GM23338 (cell line): ENCODE measurements at regions not wholly inside any gene's neighbourhood (a gene's known extent, or its start where the extent isn't known, plus 50 kb on each side); places are given as distances from the start of the nearest gene placed in this dataset.

Source experiments
- ATAC-seq: fragments of 200-7000 bp; cut with Tn5 transposase; 3 replicates; pipeline ENCODE4 v1.9.1; 2020
- DNase-seq: peaks from one replicate; pipeline ENCODE4 v3.0.0-alpha.2; 2015; ENCODE audit warnings: low spot score
- H2AFZ ChIP-seq: fragments of 200-600 bp; sonication (generic); 2 replicates; pipeline ENCODE4 v1.8.0; 2016; ENCODE audit warnings: antibody characterized with exemption, mild to moderate bottlenecking, moderate library complexity
- H3F3A ChIP-seq: fragments of 200-600 bp; sonication (generic); replicated peaks from 2 replicates; pipeline ENCODE4 v1.8.0; 2017; ENCODE audit warnings: antibody characterized with exemption, mixed run types, low read depth
- H3K27ac ChIP-seq: fragments of 200-600 bp; sonication (generic); 2 replicates; pipeline ENCODE4 v1.6.1; 2016; ENCODE audit warnings: low read depth
- H3K27me3 ChIP-seq: fragments of 200-600 bp; sonication (generic); 2 replicates; pipeline ENCODE4 v1.8.0; 2016; ENCODE audit warnings: mild to moderate bottlenecking, mixed run types, moderate library complexity; ENCODE audit not compliant: insufficient read depth
- H3K36me3 ChIP-seq: fragments of 200-600 bp; sonication (generic); 2 replicates; pipeline ENCODE4 v1.8.0; 2016; ENCODE audit warnings: mild to moderate bottlenecking; ENCODE audit not compliant: insufficient read depth
- H3K4me1 ChIP-seq: fragments of 200-600 bp; sonication (generic); 2 replicates; pipeline ENCODE4 v1.8.0; 2016; ENCODE audit warnings: mild to moderate bottlenecking, moderate library complexity; ENCODE audit not compliant: insufficient read depth
- H3K4me2 ChIP-seq: fragments of 200-600 bp; sonication (generic); 2 replicates; pipeline ENCODE4 v1.7.1; 2017; ENCODE audit warnings: mixed run types
- H3K4me3 ChIP-seq: fragments of 200-600 bp; sonication (generic); 2 replicates; pipeline ENCODE4 v1.6.1; 2016; ENCODE audit warnings: mixed run types
- H3K79me2 ChIP-seq: fragments of 200-600 bp; sonication (generic); replicated peaks from 2 replicates; pipeline ENCODE4 v1.8.0; 2017; ENCODE audit warnings: mild to moderate bottlenecking; ENCODE audit not compliant: insufficient read depth
- H3K9me2 ChIP-seq: fragments of 200-600 bp; sonication (generic); 2 replicates; pipeline ENCODE4 v1.8.0; 2017; ENCODE audit not compliant: insufficient read depth
- H4K20me1 ChIP-seq: fragments of 200-600 bp; sonication (generic); replicated peaks from 2 replicates; pipeline ENCODE4 v1.8.0; 2017; ENCODE audit warnings: mild to moderate bottlenecking; ENCODE audit not compliant: insufficient read depth
- H3K27ac Mint-ChIP-seq: 2 replicates; pipeline ENCODE4 v1.8.0; 2020; ENCODE audit warnings: inconsistent platforms, mild to moderate bottlenecking, moderate library complexity, mixed read lengths
- H3K27me3 Mint-ChIP-seq: 3 replicates; pipeline ENCODE4 v1.8.0; 2022; ENCODE audit warnings: low read depth, mild to moderate bottlenecking, moderate library complexity, mixed read lengths, inconsistent platforms; ENCODE audit not compliant: insufficient read depth, poor library complexity
- H3K36me3 Mint-ChIP-seq: 3 replicates; pipeline ENCODE4 v1.8.0; 2021; ENCODE audit warnings: low read depth, mild to moderate bottlenecking, inconsistent platforms, moderate library complexity, mixed read lengths
- H3K4me1 Mint-ChIP-seq: 3 replicates; pipeline ENCODE4 v1.8.0; 2020; ENCODE audit warnings: mild to moderate bottlenecking, inconsistent platforms, mixed read lengths
- H3K4me3 Mint-ChIP-seq: 3 replicates; pipeline ENCODE4 v1.8.0; 2021; ENCODE audit warnings: moderate library complexity, mild to moderate bottlenecking, inconsistent platforms, mixed read lengths
- H3K9me3 Mint-ChIP-seq: 3 replicates; pipeline ENCODE4 v1.8.0; 2020; ENCODE audit warnings: moderate library complexity, mild to moderate bottlenecking, inconsistent platforms, mixed read lengths
- CREB1 ChIP-seq: fragments of 250-450 bp; sonication (Bioruptor Pico); IDR thresholded peaks from 2 replicates; pipeline ENCODE4 v1.5.0; 2020; ENCODE audit warnings: low read depth, mild to moderate bottlenecking, moderate library complexity
- CTCF ChIP-seq, 2 experiments: fragments of 200-600 bp in 1 of 2; sonication (generic) in 1 of 2; conservative IDR thresholded peaks; 2 replicates each; pipeline versions ENCODE4 v1.5.1 to v1.6.1; 2016 to 2017; ENCODE audit warnings: antibody characterized with exemption in 2 of 2, low read depth in 2 of 2, mild to moderate bottlenecking in 2 of 2, moderate library complexity in 1 of 2
- ETS1 ChIP-seq: IDR thresholded peaks from 2 replicates; pipeline ENCODE4 v1.6.1; 2016; ENCODE audit warnings: antibody characterized with exemption
- EZH2 ChIP-seq: fragments of 200-600 bp; sonication (generic); IDR thresholded peaks from one replicate; pipeline ENCODE4 v1.8.0; 2017; ENCODE audit warnings: antibody characterized with exemption, mild to moderate bottlenecking, low read depth; ENCODE audit not compliant: unreplicated experiment
- EZH2phosphoT487 ChIP-seq: fragments of 200-600 bp; sonication (generic); IDR thresholded peaks from one replicate; pipeline ENCODE4 v1.8.1; 2018; ENCODE audit warnings: antibody characterized with exemption; ENCODE audit not compliant: unreplicated experiment
- JUNB ChIP-seq: IDR thresholded peaks from one replicate; pipeline ENCODE4 v1.6.1; 2016; ENCODE audit warnings: antibody characterized with exemption; ENCODE audit not compliant: unreplicated experiment
- NANOG ChIP-seq: IDR thresholded peaks from 2 replicates; pipeline ENCODE4 v1.6.1; 2016; ENCODE audit warnings: antibody characterized with exemption, borderline replicate concordance
- POLR2AphosphoS5 ChIP-seq: IDR thresholded peaks from 2 replicates; pipeline ENCODE4 v1.6.1; 2016; ENCODE audit warnings: antibody characterized with exemption, low read depth
- STAT1 ChIP-seq: IDR thresholded peaks from one replicate; pipeline ENCODE4 v1.6.1; 2016; ENCODE audit warnings: antibody characterized with exemption; ENCODE audit not compliant: unreplicated experiment
- ZNF114 ChIP-seq: fragments of 250-450 bp; sonication (Bioruptor Pico); IDR thresholded peaks from 2 replicates; pipeline ENCODE4 v1.5.0; 2020; ENCODE audit warnings: mild to moderate bottlenecking, moderate library complexity
- ZNF331 ChIP-seq: fragments of 250-450 bp; sonication (Bioruptor Pico); IDR thresholded peaks from 2 replicates; pipeline ENCODE4 v1.5.0; 2020; ENCODE audit warnings: low read depth, mild to moderate bottlenecking, moderate library complexity
- TF ChIP-seq, protein P1 (sequence below): IDR thresholded peaks from one replicate; pipeline ENCODE4 v1.6.1; 2018; ENCODE audit warnings: antibody characterized with exemption; ENCODE audit not compliant: unreplicated experiment
- TF ChIP-seq, protein P2 (sequence below): fragments of 250-450 bp; sonication (Bioruptor Pico); IDR thresholded peaks from 2 replicates; pipeline ENCODE4 v1.5.0; 2020; ENCODE audit warnings: mild to moderate bottlenecking, moderate library complexity

GRCh38 chr18:67134911-67135310, 381.6 kb downstream of the DSEL start:
- H3K27ac ChIP-seq: no peak overlapping the region
- no peaks in the 10 kb centered on the region for H3K9me2 ChIP-seq
- H3K79me2 ChIP-seq: no peaks in the 10 kb centered on the region
- ATAC-seq: no peak
- no peak for DNase-seq
- no peak for TF ChIP-seq ZNF331
- TF ChIP-seq, protein P1, sequence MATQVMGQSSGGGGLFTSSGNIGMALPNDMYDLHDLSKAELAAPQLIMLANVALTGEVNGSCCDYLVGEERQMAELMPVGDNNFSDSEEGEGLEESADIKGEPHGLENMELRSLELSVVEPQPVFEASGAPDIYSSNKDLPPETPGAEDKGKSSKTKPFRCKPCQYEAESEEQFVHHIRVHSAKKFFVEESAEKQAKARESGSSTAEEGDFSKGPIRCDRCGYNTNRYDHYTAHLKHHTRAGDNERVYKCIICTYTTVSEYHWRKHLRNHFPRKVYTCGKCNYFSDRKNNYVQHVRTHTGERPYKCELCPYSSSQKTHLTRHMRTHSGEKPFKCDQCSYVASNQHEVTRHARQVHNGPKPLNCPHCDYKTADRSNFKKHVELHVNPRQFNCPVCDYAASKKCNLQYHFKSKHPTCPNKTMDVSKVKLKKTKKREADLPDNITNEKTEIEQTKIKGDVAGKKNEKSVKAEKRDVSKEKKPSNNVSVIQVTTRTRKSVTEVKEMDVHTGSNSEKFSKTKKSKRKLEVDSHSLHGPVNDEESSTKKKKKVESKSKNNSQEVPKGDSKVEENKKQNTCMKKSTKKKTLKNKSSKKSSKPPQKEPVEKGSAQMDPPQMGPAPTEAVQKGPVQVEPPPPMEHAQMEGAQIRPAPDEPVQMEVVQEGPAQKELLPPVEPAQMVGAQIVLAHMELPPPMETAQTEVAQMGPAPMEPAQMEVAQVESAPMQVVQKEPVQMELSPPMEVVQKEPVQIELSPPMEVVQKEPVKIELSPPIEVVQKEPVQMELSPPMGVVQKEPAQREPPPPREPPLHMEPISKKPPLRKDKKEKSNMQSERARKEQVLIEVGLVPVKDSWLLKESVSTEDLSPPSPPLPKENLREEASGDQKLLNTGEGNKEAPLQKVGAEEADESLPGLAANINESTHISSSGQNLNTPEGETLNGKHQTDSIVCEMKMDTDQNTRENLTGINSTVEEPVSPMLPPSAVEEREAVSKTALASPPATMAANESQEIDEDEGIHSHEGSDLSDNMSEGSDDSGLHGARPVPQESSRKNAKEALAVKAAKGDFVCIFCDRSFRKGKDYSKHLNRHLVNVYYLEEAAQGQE: no peak
- TF ChIP-seq EZH2: no peak
- TF ChIP-seq CTCF (conservative IDR thresholded peaks at IDR 0.05; ENCODE audit: low read depth in 2 of 2): no peak
- TF ChIP-seq NANOG: no peak
- TF ChIP-seq ETS1: no peak
- TF ChIP-seq STAT1: no peak
- TF ChIP-seq, protein P2, sequence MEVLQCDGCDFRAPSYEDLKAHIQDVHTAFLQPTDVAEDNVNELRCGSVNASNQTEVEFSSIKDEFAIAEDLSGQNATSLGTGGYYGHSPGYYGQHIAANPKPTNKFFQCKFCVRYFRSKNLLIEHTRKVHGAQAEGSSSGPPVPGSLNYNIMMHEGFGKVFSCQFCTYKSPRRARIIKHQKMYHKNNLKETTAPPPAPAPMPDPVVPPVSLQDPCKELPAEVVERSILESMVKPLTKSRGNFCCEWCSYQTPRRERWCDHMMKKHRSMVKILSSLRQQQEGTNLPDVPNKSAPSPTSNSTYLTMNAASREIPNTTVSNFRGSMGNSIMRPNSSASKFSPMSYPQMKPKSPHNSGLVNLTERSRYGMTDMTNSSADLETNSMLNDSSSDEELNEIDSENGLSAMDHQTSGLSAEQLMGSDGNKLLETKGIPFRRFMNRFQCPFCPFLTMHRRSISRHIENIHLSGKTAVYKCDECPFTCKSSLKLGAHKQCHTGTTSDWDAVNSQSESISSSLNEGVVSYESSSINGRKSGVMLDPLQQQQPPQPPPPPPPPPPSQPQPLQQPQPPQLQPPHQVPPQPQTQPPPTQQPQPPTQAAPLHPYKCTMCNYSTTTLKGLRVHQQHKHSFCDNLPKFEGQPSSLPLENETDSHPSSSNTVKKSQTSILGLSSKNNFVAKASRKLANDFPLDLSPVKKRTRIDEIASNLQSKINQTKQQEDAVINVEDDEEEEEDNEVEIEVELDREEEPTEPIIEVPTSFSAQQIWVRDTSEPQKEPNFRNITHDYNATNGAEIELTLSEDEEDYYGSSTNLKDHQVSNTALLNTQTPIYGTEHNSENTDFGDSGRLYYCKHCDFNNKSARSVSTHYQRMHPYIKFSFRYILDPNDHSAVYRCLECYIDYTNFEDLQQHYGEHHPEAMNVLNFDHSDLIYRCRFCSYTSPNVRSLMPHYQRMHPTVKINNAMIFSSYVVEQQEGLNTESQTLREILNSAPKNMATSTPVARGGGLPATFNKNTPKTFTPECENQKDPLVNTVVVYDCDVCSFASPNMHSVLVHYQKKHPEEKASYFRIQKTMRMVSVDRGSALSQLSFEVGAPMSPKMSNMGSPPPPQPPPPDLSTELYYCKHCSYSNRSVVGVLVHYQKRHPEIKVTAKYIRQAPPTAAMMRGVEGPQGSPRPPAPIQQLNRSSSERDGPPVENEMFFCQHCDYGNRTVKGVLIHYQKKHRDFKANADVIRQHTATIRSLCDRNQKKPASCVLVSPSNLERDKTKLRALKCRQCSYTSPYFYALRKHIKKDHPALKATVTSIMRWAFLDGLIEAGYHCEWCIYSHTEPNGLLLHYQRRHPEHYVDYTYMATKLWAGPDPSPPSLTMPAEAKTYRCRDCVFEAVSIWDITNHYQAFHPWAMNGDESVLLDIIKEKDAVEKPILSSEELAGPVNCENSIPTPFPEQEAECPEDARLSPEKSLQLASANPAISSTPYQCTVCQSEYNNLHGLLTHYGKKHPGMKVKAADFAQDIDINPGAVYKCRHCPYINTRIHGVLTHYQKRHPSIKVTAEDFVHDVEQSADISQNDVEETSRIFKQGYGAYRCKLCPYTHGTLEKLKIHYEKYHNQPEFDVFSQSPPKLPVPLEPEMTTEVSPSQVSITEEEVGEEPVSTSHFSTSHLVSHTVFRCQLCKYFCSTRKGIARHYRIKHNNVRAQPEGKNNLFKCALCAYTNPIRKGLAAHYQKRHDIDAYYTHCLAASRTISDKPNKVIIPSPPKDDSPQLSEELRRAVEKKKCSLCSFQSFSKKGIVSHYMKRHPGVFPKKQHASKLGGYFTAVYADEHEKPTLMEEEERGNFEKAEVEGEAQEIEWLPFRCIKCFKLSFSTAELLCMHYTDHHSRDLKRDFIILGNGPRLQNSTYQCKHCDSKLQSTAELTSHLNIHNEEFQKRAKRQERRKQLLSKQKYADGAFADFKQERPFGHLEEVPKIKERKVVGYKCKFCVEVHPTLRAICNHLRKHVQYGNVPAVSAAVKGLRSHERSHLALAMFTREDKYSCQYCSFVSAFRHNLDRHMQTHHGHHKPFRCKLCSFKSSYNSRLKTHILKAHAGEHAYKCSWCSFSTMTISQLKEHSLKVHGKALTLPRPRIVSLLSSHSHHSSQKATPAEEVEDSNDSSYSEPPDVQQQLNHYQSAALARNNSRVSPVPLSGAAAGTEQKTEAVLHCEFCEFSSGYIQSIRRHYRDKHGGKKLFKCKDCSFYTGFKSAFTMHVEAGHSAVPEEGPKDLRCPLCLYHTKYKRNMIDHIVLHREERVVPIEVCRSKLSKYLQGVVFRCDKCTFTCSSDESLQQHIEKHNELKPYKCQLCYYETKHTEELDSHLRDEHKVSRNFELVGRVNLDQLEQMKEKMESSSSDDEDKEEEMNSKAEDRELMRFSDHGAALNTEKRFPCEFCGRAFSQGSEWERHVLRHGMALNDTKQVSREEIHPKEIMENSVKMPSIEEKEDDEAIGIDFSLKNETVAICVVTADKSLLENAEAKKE (CRISPR knock-in tag): no peak
- no peak for TF ChIP-seq ZNF114
- no peak for TF ChIP-seq POLR2AphosphoS5
- no peak for TF ChIP-seq CREB1
- TF ChIP-seq EZH2phosphoT487: no peak
- TF ChIP-seq JUNB: no peak
- peaks cover 3% of the 10 kb centered on the region for H3K27me3 Mint-ChIP-seq
- H3K9me3 Mint-ChIP-seq: no peaks in the 10 kb centered on the region
- H3K4me2 ChIP-seq: no peak overlapping the region
- no peaks in the 10 kb centered on the region for H3K36me3 Mint-ChIP-seq
- no peaks in the 10 kb centered on the region for H3K4me1 Mint-ChIP-seq
- no peak overlapping the region for H2AFZ ChIP-seq
- H4K20me1 ChIP-seq: no peaks in the 10 kb centered on the region
- H3K4me3 ChIP-seq: no peak overlapping the region
- H3K4me3 Mint-ChIP-seq: no peak overlapping the region
- H3K4me1 ChIP-seq: no peaks in the 10 kb centered on the region
- no peak overlapping the region; the same call in 1 of the 2 replicates for H3K27ac Mint-ChIP-seq
- H3K27me3 ChIP-seq: no peaks in the 10 kb centered on the region
- no peaks in the 10 kb centered on the region for H3F3A ChIP-seq
- no peaks in the 10 kb centered on the region for H3K36me3 ChIP-seq
